ENCODE measurements at regions not wholly inside any gene's neighbourhood (a gene's known extent, or its start where the extent isn't known, plus 50 kb on each side); places are given as distances from the start of the nearest gene placed in this dataset.
"Not testable (repeated sequence)": the region's sequence is repeated elsewhere in the genome, so short reads cannot be mapped to it uniquely, and the experiment has no call there.

DNA sequence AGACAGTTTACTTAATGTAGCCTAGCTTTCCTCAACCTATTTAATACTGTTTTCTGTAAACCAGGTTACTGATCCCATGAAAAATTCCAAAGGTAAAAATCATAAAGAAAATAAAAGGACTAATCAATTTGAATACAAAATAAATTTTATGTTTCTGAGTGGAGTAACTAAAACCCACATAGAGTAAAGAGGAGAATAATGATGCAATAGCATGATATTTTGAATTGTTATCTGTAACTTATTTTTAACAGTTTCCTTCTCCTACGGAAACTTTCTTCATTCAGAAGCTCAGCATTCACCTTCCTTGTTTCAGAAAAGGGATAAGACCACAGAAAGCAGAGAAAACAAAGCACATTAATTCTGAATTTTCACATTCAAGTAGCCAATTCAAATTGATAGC, 320.6 kb upstream of the NUDT12 start:
- DNase-seq (ENCODE audit: low spot score): no peak
- Histone ChIP-seq H3K27ac (no peak overlapping the region), H3K4me1 (no peaks in the 10 kb centered on the region), H3K36me3 (no peaks in the 10 kb centered on the region), H3K27me3 (no peaks in the 10 kb centered on the region), H3K9me3 (no peaks in the 10 kb centered on the region), H3K4me3 (no peak overlapping the region)
- no peak for TF ChIP-seq CTCF (IDR thresholded peaks at IDR 0.05)

DNA sequence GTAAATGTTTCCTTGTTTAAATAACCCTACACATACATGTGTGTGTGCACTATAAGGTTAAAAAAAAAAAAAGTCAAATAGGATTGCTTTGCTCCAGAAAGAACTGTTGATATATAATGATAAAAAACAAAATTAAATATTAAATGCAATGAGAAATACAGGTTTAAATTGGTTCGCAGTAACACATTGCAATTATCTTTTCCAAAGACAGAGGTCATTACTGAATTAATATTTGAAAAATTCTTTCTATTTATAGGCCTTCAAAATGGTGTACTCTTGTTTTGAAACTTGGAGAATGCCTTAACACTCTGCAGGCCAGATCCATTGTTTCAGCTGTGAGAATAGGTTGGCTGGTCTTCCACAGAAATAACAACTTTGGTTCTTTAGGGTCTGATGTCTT, 319.0 kb upstream of the NUDT12 start:
- H3K9me3 ChIP-seq: no peaks in the 10 kb centered on the region
- no peaks in the 10 kb centered on the region for H3K27me3 ChIP-seq
- H3K36me3 ChIP-seq: no peaks in the 10 kb centered on the region
- TF ChIP-seq CTCF (IDR thresholded peaks at IDR 0.05): no peak
- DNase-seq (ENCODE audit: low spot score): no peak
- no peaks in the 10 kb centered on the region for H3K4me1 ChIP-seq
- no peak overlapping the region for H3K4me3 ChIP-seq
- no peak overlapping the region for H3K27ac ChIP-seq

GRCh38 chr5:103867857-103868598, 305.4 kb upstream of the NUDT12 start:
- DNase-seq (ENCODE audit: low spot score): no peak
- no peak for TF ChIP-seq CTCF (IDR thresholded peaks at IDR 0.05)
- Histone ChIP-seq H3K4me3 (no peak overlapping the region), H3K27ac (no peak overlapping the region), H3K9me3 (no peaks in the 10 kb centered on the region), H3K27me3 (no peaks in the 10 kb centered on the region), H3K36me3 (no peaks in the 10 kb centered on the region), H3K4me1 (no peaks in the 10 kb centered on the region)

- Histone ChIP-seq H3K9me3 (no peaks in the 10 kb centered on the region), H3K4me1 (no peaks in the 10 kb centered on the region), H3K4me3 (no peak overlapping the region), H3K36me3 (no peaks in the 10 kb centered on the region), H3K27me3 (no peaks in the 10 kb centered on the region), H3K27ac (no peak overlapping the region)
- TF ChIP-seq CTCF (IDR thresholded peaks at IDR 0.05): no peak
- no peak for DNase-seq (ENCODE audit: low spot score)
These were observed 303.6 kb upstream of the NUDT12 start for GRCh38 chr5:103866169-103866568.

DNA sequence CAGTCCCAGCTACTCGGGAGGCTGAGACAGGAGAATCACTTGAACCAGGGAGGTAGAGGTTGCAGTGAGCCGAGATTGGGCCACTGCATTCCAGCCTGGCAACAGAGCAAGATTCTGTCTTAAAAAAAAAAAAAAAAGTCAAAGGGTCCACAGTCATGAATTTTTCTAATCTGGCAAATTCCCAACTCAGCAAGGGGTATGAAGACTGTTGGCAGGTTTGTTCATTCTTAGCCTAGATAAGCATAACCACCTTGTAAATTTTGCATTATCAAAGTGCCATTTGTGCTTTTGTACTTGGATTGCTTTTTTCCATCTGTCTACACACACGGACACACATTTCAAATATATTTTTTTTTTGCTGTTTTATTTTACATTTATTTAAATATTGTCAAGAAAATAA, 299.8 kb upstream of the NUDT12 start:
- H3K27ac ChIP-seq: no peak overlapping the region
- no peak for TF ChIP-seq CTCF (IDR thresholded peaks at IDR 0.05)
- H3K4me3 ChIP-seq: no peak overlapping the region
- H3K36me3 ChIP-seq: no peaks in the 10 kb centered on the region
- no peak for DNase-seq (ENCODE audit: low spot score)
- H3K4me1 ChIP-seq: no peaks in the 10 kb centered on the region
- H3K9me3 ChIP-seq: no peaks in the 10 kb centered on the region
- no peaks in the 10 kb centered on the region for H3K27me3 ChIP-seq

DNA sequence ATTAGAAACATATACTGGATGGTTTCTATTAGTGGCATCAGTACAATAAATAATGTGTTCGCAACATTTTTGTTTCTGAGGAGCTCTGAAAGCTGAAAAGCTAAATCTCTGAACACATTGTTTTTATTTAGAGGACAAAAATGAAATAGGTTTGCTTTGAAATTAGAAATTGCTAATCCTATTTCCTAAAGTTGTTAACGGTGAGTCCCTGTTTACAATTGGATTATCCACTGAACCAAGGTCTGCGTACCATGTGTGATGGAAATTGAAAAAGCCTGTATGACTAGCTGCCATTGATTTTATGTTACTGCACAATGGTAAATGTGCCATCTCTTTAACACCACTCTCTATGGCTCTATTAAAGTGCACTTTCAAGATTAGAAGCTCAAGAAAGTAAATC, 297.7 kb upstream of the NUDT12 start:
- Histone ChIP-seq H3K36me3 (no peaks in the 10 kb centered on the region), H3K4me3 (no peak overlapping the region), H3K27me3 (no peaks in the 10 kb centered on the region), H3K27ac (no peak overlapping the region), H3K9me3 (no peaks in the 10 kb centered on the region), H3K4me1 (no peaks in the 10 kb centered on the region)
- DNase-seq (ENCODE audit: low spot score): no peak
- TF ChIP-seq CTCF (IDR thresholded peaks at IDR 0.05): no peak

GRCh38 chr5:103858367-103858766, 295.8 kb upstream of the NUDT12 start:
- not testable (repeated sequence) for H3K4me1 ChIP-seq; H3K27ac ChIP-seq; H3K9me3 ChIP-seq; DNase-seq (ENCODE audit: low spot score); H3K27me3 ChIP-seq; H3K36me3 ChIP-seq; H3K4me3 ChIP-seq
